RWPE2 (cell line): ENCODE measurements at regions not wholly inside any gene's neighbourhood (a gene's known extent, or its start where the extent isn't known, plus 50 kb on each side); places are given as distances from the start of the nearest gene placed in this dataset.
"Not testable (repeated sequence)": the region's sequence is repeated elsewhere in the genome, so short reads cannot be mapped to it uniquely, and the experiment has no call there.

Source experiments
- ATAC-seq: fragments of 200-7000 bp; cut with Tn5 transposase; 3 replicates; pipeline ENCODE4 v1.9.1; 2021; ENCODE audit warnings: low read depth
- DNase-seq: peaks from one replicate; pipeline ENCODE4 v3.0.0-alpha.2; 2020; ENCODE audit warnings: low spot score
- H3K27ac ChIP-seq: fragments of 450-650 bp; 2 replicates; pipeline ENCODE4 v1.5.1; 2017; ENCODE audit warnings: mild to moderate bottlenecking; ENCODE audit not compliant: poor library complexity, severe bottlenecking
- H3K27me3 ChIP-seq: fragments of 250-450 bp; sonication (Bioruptor Pico); 2 replicates; pipeline ENCODE4 v1.5.1; 2021; ENCODE audit warnings: mild to moderate bottlenecking, moderate library complexity; ENCODE audit not compliant: insufficient read depth, poor library complexity, severe bottlenecking
- H3K36me3 ChIP-seq: fragments of 250-450 bp; sonication (Bioruptor Pico); 2 replicates; pipeline ENCODE4 v1.5.1; 2020; ENCODE audit warnings: low read depth, mild to moderate bottlenecking, moderate library complexity
- H3K4me1 ChIP-seq: fragments of 250-450 bp; sonication (Bioruptor Pico); 2 replicates; pipeline ENCODE4 v1.5.1; 2021; ENCODE audit warnings: mild to moderate bottlenecking, moderate library complexity; ENCODE audit not compliant: insufficient read depth, poor library complexity, severe bottlenecking
- H3K4me3 ChIP-seq: fragments of 250-450 bp; sonication (Bioruptor Pico); 2 replicates; pipeline ENCODE4 v1.5.1; 2021; ENCODE audit warnings: mild to moderate bottlenecking, moderate library complexity; ENCODE audit not compliant: severe bottlenecking
- H3K9me3 ChIP-seq: fragments of 250-450 bp; sonication (Bioruptor Pico); 2 replicates; pipeline ENCODE4 v1.5.1; 2021; ENCODE audit warnings: mild to moderate bottlenecking, moderate library complexity; ENCODE audit not compliant: severe bottlenecking
- CTCF ChIP-seq: fragments of 450-650 bp; IDR thresholded peaks from one replicate; pipeline ENCODE4 v1.5.1; 2017; ENCODE audit warnings: mild to moderate bottlenecking, moderate library complexity; ENCODE audit not compliant: poor library complexity, severe bottlenecking

GRCh38 chr1:67608661-67609576, 76.1 kb upstream of the GADD45A start:
- DNase-seq (no peak), ATAC-seq (no peak)
- Histone ChIP-seq H3K27ac (no peak overlapping the region), H3K36me3 (no peaks in the 10 kb centered on the region), H3K4me1 (no peaks in the 10 kb centered on the region), H3K4me3 (no peak overlapping the region), H3K9me3 (no peaks in the 10 kb centered on the region), H3K27me3 (no peaks in the 10 kb centered on the region)
- TF ChIP-seq CTCF, result no peak

- no peaks in the 10 kb centered on the region for H3K4me1 ChIP-seq
- H3K36me3 ChIP-seq, result no peaks in the 10 kb centered on the region
- H3K27me3 ChIP-seq, result no peaks in the 10 kb centered on the region
- TF ChIP-seq CTCF, result no peak
- ATAC-seq (no peak), DNase-seq (no peak)
- H3K4me3 ChIP-seq, result no peak overlapping the region
- H3K9me3 ChIP-seq, result no peaks in the 10 kb centered on the region
- no peak overlapping the region for H3K27ac ChIP-seq
Measured at GRCh38 chr1:67609577-67610341, 75.2 kb upstream of the GADD45A start.

- no peaks in the 10 kb centered on the region for H3K9me3 ChIP-seq
- DNase-seq (no peak), ATAC-seq (no peak)
- no peaks in the 10 kb centered on the region for H3K4me1 ChIP-seq
- H3K36me3 ChIP-seq, result no peaks in the 10 kb centered on the region
- H3K4me3 ChIP-seq, result no peak overlapping the region
- no peaks in the 10 kb centered on the region for H3K27me3 ChIP-seq
- TF ChIP-seq CTCF, result no peak
- no peak overlapping the region for H3K27ac ChIP-seq
Measured at GRCh38 chr1:67610450-67610849, 74.6 kb upstream of the GADD45A start.

GRCh38 chr1:67611846-67612245, 73.2 kb upstream of the GADD45A start:
- DNase-seq (no peak), ATAC-seq (no peak)
- Histone ChIP-seq H3K4me3 (no peak overlapping the region), H3K27me3 (no peaks in the 10 kb centered on the region), H3K36me3 (no peaks in the 10 kb centered on the region), H3K4me1 (no peaks in the 10 kb centered on the region), H3K27ac (no peak overlapping the region), H3K9me3 (no peaks in the 10 kb centered on the region)
- no peak for TF ChIP-seq CTCF

GRCh38 chr1:67612788-67613241, 72.2 kb upstream of the GADD45A start:
- DNase-seq (no peak), ATAC-seq (no peak)
- Histone ChIP-seq H3K36me3 (no peaks in the 10 kb centered on the region), H3K4me3 (no peak overlapping the region), H3K27ac (no peak overlapping the region), H3K27me3 (no peaks in the 10 kb centered on the region), H3K9me3 (no peaks in the 10 kb centered on the region), H3K4me1 (no peaks in the 10 kb centered on the region)
- TF ChIP-seq CTCF, result no peak

- H3K4me1 ChIP-seq, H3K27ac ChIP-seq, H3K4me3 ChIP-seq, DNase-seq, H3K36me3 ChIP-seq, H3K27me3 ChIP-seq, H3K9me3 ChIP-seq, ATAC-seq: not testable (repeated sequence)
Measured at GRCh38 chr1:67613479-67613878, 71.5 kb upstream of the GADD45A start.
